ENCODE measurements at regions not wholly inside any gene's neighbourhood (a gene's known extent, or its start where the extent isn't known, plus 50 kb on each side); places are given as distances from the start of the nearest gene placed in this dataset.
"Not testable (repeated sequence)": the region's sequence is repeated elsewhere in the genome, so short reads cannot be mapped to it uniquely, and the experiment has no call there.

GRCh38 chr12:96101806-96102205, 66.4 kb upstream of the LTA4H start:
- H3K27ac ChIP-seq: no peak overlapping the region
- no peak for TF ChIP-seq CTCF (conservative IDR thresholded peaks at IDR 0.05)

- H3K27ac ChIP-seq: no peak overlapping the region
- TF ChIP-seq CTCF (conservative IDR thresholded peaks at IDR 0.05): no peak
These were observed 67.8 kb upstream of the LTA4H start for GRCh38 chr12:96103067-96103644.

GRCh38 chr12:96104566-96104965, 69.2 kb upstream of the LTA4H start:
- no peak overlapping the region for H3K27ac ChIP-seq
- TF ChIP-seq CTCF (conservative IDR thresholded peaks at IDR 0.05): no peak

GRCh38 chr12:96106137-96106536, 70.8 kb upstream of the LTA4H start:
- no peak overlapping the region for H3K27ac ChIP-seq
- TF ChIP-seq CTCF (conservative IDR thresholded peaks at IDR 0.05): no peak

- H3K27ac ChIP-seq: no peak overlapping the region; the same call in 1 of the 2 replicates
- TF ChIP-seq CTCF (conservative IDR thresholded peaks at IDR 0.05): no peak
These were observed 71.8 kb upstream of the LTA4H start for GRCh38 chr12:96107236-96107635.

- peak overlapping the region; percentile 24; the same call in 1 of the 2 replicates for H3K27ac ChIP-seq
- TF ChIP-seq CTCF (conservative IDR thresholded peaks at IDR 0.05): no peak
These were observed 72.9 kb upstream of the LTA4H start for GRCh38 chr12:96108321-96108720.

GRCh38 chr12:96108941-96109340, 73.6 kb upstream of the LTA4H start:
- H3K27ac ChIP-seq: not testable (repeated sequence)

GRCh38 chr12:96112733-96113132, 77.3 kb upstream of the LTA4H start:
- no peak for TF ChIP-seq CTCF (conservative IDR thresholded peaks at IDR 0.05)
- peak overlapping the region; percentile 88 for H3K27ac ChIP-seq
